CD4-positive, alpha-beta T cell treated with Interleukin-15 for 4 hours (primary cell): ENCODE measurements at regions not wholly inside any gene's neighbourhood (a gene's known extent, or its start where the extent isn't known, plus 50 kb on each side); places are given as distances from the start of the nearest gene placed in this dataset.

Source experiments
- DNase-seq: peaks from one replicate; pipeline ENCODE4 v3.0.0-alpha.2; 2020; ENCODE audit warnings: low spot score

- DNase-seq = no peak
These were observed 147.8 kb upstream of the SESN3 start for GRCh38 chr11:95378789-95379188.

GRCh38 chr11:95378111-95378510 is 147.1 kb upstream of the SESN3 start:
- no peak for DNase-seq

- DNase-seq = no peak
These were observed 144.9 kb upstream of the SESN3 start for GRCh38 chr11:95375886-95376285.

- no peak for DNase-seq
These were observed 144.4 kb upstream of the SESN3 start for GRCh38 chr11:95375451-95375850.

GRCh38 chr11:95374105-95374504 is 143.1 kb upstream of the SESN3 start:
- no peak for DNase-seq

GRCh38 chr11:95373241-95373640 is 142.2 kb upstream of the SESN3 start:
- no peak for DNase-seq

GRCh38 chr11:95372097-95372656 is 141.2 kb upstream of the SESN3 start:
- no peak for DNase-seq

GRCh38 chr11:95371153-95371552 is 140.2 kb upstream of the SESN3 start:
- no peak for DNase-seq

GRCh38 chr11:95367726-95368125 is 136.7 kb upstream of the SESN3 start:
- DNase-seq = no peak

GRCh38 chr11:95365348-95365747 is 134.3 kb upstream of the SESN3 start:
- no peak for DNase-seq

GRCh38 chr11:95364324-95365295 is 133.6 kb upstream of the SESN3 start:
- DNase-seq = no peak

GRCh38 chr11:95363708-95364107 is 132.7 kb upstream of the SESN3 start:
- DNase-seq = no peak

- DNase-seq = no peak
These were observed 132.2 kb upstream of the SESN3 start for GRCh38 chr11:95363164-95363563.

- DNase-seq = no peak
These were observed 130.2 kb upstream of the SESN3 start for GRCh38 chr11:95361180-95361579.

GRCh38 chr11:95360377-95361075 is 129.5 kb upstream of the SESN3 start:
- no peak for DNase-seq

- DNase-seq = no peak
These were observed 128.8 kb upstream of the SESN3 start for GRCh38 chr11:95359756-95360155.

GRCh38 chr11:95359341-95359663 is 128.3 kb upstream of the SESN3 start:
- DNase-seq = no peak

GRCh38 chr11:95358511-95359340 is 127.7 kb upstream of the SESN3 start:
- DNase-seq = no peak

GRCh38 chr11:95354304-95354703 is 123.3 kb upstream of the SESN3 start:
- DNase-seq = no peak

- DNase-seq = no peak
These were observed 122.7 kb upstream of the SESN3 start for GRCh38 chr11:95353706-95354105.

GRCh38 chr11:95352733-95353346 is 121.8 kb upstream of the SESN3 start:
- DNase-seq = no peak
